HepG2 (cell line): ENCODE measurements at regions not wholly inside any gene's neighbourhood (a gene's known extent, or its start where the extent isn't known, plus 50 kb on each side); places are given as distances from the start of the nearest gene placed in this dataset.

Source experiments
- CHCHD3 ChIP-seq: sonication (generic); formaldehyde crosslinking; IDR thresholded peaks from 2 replicates; pipeline ENCODE4 v1.8.0; 2022; ENCODE audit warnings: mild to moderate bottlenecking, missing genetic modification reagents, moderate library complexity
- FOSL1 ChIP-seq: sonication (generic); formaldehyde crosslinking; IDR thresholded peaks from 2 replicates; pipeline ENCODE4 v1.9.0; 2021; ENCODE audit warnings: missing genetic modification reagents, borderline replicate concordance
- HHEX ChIP-seq: IDR thresholded peaks from 2 replicates; pipeline ENCODE4 v1.6.1; 2016; ENCODE audit warnings: control low read depth
- MLLT10 ChIP-seq: sonication (generic); formaldehyde crosslinking; IDR thresholded peaks from 2 replicates; pipeline ENCODE4 v1.4.0; 2020; ENCODE audit warnings: missing genetic modification reagents
- TBX2 ChIP-seq: sonication (generic); formaldehyde crosslinking; IDR thresholded peaks from 2 replicates; pipeline ENCODE4 v1.5.0; 2020; ENCODE audit warnings: missing genetic modification reagents, mild to moderate bottlenecking, borderline replicate concordance
- ZNF44 ChIP-seq: sonication (generic); formaldehyde crosslinking; IDR thresholded peaks from 2 replicates; pipeline ENCODE4 v1.5.1; 2020; ENCODE audit warnings: mild to moderate bottlenecking, missing genetic modification reagents
- ZNF710 ChIP-seq: sonication (generic); formaldehyde crosslinking; IDR thresholded peaks from 2 replicates; pipeline ENCODE4 v1.5.0; 2020; ENCODE audit warnings: mild to moderate bottlenecking, missing genetic modification reagents, borderline replicate concordance
- ZNF770 ChIP-seq: sonication (generic); formaldehyde crosslinking; IDR thresholded peaks from 2 replicates; pipeline ENCODE4 v1.5.0; 2020; ENCODE audit warnings: mild to moderate bottlenecking, missing genetic modification reagents
- TF ChIP-seq, protein P1 (sequence below): IDR thresholded peaks from 2 replicates; pipeline ENCODE4 v1.6.1; 2016; ENCODE audit warnings: missing compliant biosample characterization, missing genetic modification reagents, borderline replicate concordance

- TF ChIP-seq ZNF710 (no peak), FOSL1 (CRISPR knock-in tag) (no peak), MLLT10 (CRISPR knock-in tag) (no peak), HHEX (CRISPR knock-in tag) (no peak), CHCHD3 (CRISPR knock-in tag) (no peak), TBX2 (CRISPR knock-in tag) (no peak), ZNF44 (CRISPR knock-in tag) (no peak), ZNF770 (no peak)
- TF ChIP-seq, protein P1, sequence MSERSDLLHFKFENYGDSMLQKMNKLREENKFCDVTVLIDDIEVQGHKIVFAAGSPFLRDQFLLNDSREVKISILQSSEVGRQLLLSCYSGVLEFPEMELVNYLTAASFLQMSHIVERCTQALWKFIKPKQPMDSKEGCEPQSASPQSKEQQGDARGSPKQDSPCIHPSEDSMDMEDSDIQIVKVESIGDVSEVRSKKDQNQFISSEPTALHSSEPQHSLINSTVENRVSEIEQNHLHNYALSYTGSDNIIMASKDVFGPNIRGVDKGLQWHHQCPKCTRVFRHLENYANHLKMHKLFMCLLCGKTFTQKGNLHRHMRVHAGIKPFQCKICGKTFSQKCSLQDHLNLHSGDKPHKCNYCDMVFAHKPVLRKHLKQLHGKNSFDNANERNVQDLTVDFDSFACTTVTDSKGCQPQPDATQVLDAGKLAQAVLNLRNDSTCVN (CRISPR knock-in tag), result no peak
Measured at GRCh38 chr3:82715091-82715856, 953.8 kb upstream of the GBE1 start (continued).
